GM19397 (cell line): ENCODE measurements at regions not wholly inside any gene's neighbourhood (a gene's known extent, or its start where the extent isn't known, plus 50 kb on each side); places are given as distances from the start of the nearest gene placed in this dataset.

Experiments used
- ATAC-seq: cut with Tn5 transposase; IDR thresholded peaks from one replicate; pipeline ENCODE4 v1.9.1; 2021; ENCODE audit warnings: mild to moderate bottlenecking, moderate library complexity; ENCODE audit not compliant: unreplicated experiment

DNA sequence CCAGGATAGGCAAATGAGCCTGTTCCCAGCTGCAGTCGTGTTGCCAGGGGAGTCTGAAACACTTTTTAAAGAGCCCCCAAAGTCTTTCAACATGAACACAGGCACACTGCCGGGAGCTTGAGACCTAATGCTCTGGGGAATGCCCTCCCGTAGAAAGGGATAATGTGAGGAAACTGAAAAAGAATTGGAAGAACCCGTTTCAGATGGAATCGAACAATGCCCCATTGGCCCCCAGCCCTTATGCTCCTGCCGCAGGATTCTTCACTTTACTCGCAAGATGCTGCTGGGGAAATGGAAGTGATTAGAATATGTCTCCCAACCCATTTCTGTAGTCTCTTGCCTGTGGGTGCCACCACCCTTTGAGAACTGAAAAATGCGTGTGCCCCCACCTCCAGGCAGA lies 136.3 kb upstream of the GATA6 start:
- no peak for ATAC-seq

DNA sequence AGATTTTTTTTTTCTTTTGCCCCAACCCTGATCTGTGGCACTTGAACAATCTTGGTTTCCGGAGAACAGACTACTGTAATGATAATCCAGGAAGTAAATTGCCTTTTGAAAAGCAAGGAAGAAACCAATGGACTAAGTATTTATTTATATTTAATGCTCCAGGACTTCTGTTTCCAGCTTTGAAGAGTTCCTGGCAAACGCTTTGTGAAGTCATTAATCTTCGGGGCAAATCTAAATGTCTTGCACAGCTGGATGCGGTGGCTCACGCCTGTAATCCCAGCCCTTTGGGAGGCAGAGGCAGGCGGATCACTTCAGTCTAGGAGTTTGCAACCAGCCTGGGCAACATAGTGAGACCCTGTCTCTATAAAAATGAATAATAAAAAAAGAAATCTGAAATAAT lies 135.1 kb upstream of the GATA6 start:
- ATAC-seq, result no peak

DNA sequence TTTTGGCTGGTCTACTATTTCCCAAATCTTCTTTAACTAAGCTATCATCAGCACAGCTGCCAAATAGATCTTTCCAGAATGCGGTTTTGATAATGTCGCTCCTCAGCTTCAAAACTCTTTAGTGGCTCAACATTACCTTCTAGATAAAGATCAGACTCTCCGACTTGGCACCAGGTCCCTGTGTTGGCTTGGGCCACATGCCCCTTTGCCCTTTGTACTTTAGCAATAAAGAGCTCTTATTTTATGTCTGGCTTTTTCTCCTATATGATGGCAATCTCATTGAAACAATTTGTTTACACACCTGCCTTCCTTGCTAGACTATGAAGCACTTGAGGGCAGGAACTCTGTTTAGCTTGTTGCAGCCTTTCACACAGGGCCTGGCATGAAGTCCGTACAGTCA lies 128.9 kb upstream of the GATA6 start:
- no peak for ATAC-seq

DNA sequence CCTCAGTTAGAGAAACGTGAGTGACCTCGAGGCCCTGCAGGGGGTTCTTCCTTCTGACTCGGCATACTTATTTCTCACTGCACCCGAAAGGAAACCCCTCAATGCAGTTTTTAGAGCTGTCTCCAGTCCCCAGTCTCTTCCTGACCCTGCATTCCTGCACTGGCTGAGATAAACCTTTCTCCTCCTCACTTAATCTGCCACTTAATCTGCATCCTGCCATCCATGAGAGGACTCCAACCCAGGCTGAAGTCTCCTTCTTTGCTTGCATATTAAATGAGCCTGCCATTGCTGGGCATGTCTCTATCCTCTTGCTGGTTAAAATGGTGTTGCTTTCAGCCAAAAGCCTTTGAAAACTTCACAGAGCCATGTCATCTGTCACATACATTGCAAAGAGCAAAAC lies 125.6 kb upstream of the GATA6 start:
- ATAC-seq, result no peak

DNA sequence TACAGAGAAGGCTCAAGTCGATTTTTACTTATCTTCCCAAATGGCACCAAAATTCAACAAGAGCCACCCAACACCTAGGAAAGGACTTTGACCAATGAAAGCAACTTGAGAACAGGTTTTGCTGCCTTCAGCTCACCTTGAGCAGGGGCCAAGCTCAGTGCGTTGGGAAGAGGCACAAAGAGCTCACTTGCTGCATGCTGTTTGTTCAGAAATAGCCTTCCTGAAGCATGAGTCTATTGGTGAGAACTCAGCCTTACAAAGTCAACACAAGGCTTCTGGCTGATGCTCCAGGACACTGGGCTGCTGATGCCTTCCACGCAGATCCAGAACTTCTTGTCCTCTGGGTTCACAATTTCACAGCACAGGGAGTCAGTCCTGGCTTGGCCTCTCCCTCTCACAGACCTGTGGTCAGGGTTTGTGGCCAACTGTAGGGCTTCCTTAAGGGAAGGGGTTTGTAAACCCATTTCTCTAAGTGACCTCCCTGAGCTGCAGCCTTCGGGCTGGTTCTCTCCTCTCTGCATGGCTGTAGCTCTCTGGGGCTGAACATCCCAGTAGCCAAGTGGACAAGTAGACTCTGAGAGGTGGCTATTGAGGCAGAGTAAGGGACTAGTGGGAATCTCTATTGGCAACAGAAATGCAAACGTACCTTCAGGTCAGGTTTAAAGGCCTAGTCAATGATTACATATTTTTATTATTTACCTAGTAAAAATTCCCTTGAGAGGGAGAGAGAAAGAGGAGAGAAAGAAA lies 124.7 kb upstream of the GATA6 start:
- no peak for ATAC-seq

DNA sequence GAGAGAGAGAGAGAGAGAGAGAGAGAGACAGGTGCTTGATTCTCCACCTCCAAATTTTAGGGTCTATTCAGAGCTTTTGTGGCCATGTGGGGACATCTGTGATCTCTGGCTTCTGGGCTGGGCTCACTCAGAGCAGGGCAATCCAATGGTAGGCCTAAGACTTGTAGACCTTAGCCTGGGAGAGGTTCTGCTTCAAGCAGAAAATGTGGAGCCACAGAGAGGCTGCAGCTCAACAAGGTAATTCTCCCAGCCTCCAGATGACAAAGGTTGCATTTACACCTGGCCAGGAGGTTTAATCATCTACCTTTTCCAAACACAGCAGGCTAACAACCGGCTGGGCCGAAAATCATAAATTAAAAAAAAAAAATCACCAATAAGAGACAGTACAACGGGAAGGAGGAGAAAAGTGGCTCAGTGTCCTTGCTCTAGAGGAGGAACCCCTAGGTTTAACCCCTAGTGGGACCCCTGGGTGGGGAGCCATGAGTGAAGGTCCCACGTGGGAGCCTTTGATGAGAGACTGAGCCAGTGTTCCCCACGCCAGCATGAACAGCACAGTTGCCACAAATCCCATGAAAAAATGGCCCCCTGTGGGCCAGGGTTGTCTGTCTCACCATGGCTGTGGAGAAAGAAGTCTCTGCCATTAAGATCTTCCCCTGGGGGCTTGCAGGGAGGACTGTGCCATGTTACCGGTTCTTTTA lies 124.0 kb upstream of the GATA6 start:
- ATAC-seq, result no peak

DNA sequence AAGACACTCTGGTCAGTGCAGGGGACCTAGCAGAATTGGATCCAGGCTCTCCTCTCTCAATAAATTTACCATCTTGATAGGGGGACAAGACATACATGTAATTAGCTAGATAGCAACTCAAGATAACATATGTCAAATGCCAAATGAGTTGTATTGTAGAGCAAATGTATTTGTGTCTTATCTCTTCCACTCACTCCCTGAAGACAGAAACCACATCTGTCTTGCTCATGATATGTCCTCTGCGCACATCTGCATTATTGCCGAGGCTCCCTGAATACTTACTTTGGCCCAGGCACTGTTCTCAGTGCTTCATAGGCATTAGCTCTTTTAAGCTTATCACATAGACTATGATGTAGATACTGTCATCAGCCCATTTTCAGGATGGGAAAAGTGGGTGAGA lies 122.9 kb upstream of the GATA6 start:
- ATAC-seq, result no peak

DNA sequence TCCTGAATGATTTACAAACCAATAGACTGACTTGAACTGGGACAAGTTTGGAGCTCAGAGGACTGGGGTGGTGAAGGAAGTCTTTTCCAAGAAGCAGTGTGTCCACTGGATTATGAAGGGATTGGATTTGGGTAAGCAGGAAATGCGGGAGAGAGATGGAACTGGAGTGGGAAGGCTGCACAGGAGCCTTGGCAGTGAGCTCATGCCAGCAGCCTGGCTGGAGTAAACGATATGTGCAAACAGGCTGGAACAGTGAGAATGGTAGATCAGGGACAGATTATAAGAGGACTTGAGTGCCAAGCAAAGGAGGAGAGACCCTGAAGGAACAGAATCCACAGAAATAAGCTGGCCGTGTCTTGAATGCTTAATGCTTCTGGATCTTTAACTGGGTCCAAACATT lies 121.9 kb upstream of the GATA6 start:
- no peak for ATAC-seq

DNA sequence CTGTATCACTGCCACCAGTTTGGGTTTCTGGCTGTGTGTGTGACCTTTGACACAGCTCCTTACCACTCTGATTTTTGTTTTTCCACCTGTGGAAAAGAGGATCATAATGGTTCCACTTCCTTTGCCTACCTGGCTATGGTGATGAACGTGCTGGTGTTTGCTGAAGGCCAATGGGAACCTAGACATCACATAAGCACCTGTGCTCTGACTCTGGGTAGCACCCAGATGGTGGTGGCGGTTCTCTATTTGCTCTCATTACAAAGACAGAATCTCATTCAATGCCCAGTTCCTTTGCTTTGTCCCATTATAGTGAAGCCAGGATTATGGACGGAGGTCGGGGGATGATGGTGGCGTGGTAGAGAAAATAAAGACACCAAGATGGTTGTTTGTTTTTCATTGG lies 121.2 kb upstream of the GATA6 start:
- no peak for ATAC-seq

DNA sequence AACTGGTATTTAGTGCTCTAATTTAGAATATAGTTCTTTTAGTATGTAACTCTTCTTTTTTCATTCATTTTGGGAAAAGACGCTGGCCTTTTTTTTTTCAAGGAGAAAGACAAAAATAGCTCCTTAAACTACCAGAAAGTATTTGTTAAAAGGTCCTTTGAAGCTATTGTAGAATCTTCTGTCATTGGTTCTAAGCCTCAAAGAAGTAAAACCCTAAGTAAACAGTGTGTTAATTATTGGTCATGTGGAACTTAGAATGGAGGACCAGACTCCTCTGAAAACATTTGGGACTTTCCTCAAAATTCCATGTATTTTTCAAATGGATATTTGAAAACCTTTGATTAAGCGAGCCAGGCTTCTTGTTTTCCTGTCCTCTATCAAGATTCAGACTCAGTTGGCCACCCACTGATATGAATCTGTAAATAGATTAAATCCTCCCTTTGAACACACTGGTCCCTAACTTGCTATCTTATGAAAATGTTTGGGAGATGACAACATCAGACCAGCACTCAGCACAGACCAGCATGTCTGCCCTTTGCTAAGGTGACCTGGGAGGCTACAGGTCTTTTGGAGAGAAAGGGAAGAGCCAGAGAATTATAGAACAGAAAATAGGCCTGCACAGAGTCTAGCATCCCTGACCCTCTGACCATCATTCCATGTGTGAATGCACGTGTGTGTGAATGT lies 120.3 kb upstream of the GATA6 start:
- ATAC-seq, result no peak

DNA sequence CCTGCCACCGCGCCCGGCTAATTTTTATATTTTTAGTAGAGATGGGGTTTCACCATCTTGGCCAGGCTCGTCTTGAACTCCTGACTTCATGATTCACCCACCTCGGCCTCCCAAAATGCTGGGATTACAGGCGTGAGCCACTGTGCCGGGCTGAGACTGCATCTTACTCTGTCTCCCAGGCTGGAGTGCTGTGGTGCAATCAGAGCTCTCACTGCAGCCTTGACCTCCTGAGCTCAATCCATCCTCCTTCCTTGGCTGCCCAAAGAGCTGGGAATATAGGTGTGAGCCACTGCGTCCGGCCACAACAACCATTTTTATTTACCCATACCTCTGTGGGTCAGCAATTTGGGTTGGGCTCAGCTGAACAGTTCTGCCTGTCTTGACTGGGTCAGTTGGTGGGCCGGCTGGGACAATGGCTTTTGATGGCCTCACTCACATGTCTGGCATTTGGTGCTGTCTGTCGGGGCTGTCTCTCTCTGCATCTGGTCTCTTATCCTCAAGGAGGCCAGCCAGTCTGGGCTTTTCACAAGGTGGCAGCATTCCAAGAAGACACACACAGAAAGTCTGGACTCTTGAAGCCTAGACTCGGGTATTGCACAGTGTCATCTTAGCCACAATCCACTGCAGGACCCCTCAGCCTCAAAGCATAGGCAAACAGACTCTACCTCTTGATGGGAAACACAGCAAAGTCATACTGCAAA lies 116.8 kb upstream of the GATA6 start:
- ATAC-seq, result no peak

DNA sequence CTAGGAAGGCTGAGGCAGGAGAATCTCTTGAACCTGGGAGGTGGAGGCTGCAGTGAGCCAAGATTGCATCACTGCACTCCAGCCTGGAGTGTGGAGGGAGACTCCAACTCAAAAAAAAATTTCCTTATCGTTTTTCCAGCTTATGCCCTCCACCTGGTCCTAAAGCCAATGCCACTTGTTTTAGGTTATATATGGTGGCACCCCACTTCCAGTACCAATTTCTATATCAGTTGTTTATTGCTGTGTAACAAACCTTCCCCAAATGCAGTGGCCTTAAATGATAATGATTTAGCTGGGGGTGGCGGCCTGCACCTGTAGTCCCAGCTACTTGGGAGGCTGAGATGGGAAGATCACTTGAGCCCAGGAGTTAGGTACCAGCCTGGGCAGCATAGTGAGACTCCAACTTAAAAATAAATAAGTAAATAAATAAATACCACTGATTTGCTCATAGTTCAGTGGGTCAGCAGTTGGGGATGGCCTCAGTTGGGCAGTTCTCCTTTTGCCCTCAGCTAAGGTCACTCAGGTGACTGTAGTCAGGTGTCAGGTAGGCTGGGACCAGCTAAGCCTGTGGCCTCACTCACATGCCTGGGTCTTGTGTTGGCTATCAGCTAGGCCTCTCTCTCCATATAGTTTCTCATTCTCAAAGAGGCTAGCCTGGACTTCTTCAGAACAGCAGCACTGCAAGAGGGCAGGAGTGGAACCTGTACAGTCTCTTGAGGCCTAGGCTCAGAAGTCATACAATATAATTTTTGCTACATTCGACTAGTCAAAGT lies 113.7 kb upstream of the GATA6 start:
- no peak for ATAC-seq

DNA sequence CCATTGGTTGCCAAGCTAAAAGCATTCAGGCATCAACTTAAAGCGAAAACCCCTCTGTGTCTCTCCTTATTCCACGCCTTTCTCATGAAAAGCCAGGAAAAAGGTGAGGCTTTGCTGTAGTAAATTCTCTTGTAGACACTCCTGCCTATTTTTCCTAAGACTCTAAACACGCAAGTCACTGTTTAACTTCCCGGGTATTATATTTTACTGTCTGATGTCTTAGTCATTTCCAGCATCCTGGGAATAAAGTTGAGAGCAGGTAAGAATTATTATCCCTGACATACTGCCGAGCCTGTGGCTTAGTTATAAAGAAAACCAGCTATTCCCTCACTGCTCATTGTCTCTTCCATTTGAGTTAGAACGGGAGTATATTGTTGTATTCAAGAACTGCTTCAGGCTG lies 112.4 kb upstream of the GATA6 start:
- ATAC-seq, result no peak

DNA sequence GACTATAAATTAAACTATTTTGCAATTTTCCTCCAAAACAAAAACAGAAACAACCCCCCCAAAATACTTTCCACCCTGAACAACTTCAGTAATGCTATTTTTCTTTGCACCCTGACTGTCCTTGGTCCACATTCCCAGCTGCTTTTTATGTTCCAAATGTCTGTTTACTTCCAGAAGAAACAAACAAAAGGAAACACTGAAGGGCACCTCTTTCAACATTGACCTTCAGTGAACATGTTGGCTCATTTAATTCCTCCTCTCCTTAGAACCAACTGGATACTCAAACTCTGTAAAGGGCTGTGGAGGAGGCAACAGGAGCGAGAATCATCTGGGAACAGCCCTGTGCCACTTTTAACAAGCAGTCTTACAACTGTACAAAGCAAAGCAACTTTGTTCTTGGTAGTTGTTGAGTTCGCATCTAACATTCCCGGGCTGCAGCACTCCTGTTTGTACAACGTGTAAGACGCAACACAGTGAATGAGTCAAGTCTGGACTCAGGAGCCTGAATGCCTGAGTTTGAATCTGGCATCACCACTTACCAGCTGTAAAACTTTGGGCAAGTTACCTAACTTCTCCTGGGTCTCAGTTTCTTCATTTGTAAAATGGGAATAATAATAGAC lies 111.4 kb upstream of the GATA6 start:
- ATAC-seq, result no peak

DNA sequence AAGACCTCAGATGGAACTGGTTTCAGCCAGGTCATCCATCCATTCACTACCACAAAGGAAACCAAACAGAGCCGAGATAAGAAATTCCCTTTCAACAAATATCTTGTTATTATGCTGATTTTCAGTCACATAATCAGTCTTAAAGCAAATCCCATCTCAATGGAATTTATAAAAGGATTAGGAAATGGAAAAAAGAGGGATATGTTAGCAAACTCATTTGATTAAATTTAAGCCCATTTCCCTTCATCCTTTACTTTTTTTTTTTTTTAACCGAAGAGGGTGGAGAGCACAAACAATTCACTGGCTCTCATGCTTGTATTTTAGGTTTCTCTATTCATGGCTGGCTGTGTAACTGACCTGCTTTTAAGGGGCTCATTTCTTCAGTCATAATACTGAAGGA lies 109.0 kb upstream of the GATA6 start:
- no peak for ATAC-seq

DNA sequence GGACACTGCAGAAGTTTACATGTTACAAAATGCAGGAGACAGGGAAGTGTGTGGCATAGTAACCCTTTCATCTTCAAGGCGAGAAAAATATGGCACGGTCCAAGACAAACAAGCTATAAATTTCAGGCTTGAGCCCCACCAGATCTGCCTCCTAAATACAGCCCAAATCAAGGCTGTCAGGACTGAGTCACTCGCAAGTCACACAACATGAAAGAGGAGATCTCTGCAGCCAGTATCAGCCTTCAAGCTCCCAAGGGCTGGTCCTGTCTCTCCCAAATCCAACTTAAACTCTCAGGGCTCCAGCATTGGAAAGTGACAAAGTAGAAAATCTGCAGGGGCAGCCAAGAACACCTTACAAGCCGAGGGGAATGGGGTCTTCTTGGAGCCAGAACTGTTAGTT lies 106.3 kb upstream of the GATA6 start:
- ATAC-seq, result no peak

DNA sequence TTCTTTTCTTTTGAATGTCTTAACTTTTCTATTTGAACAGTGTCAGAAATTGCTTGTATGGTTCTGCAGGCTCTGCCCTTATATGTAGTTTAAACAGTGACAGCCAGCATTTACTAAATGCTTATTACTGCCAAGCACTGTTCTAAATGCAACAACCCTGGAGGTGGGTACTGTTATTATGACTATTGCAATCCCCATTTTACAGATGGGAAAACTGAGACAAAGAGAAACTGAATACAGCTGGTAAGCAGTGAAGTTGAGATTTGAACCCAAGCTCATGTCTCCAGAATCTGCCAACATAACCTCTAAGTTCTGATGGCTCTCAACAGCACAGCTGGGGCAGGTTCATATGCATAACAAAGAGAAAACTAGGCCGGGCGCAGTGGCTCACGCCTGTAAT lies 105.7 kb upstream of the GATA6 start:
- ATAC-seq, result no peak

DNA sequence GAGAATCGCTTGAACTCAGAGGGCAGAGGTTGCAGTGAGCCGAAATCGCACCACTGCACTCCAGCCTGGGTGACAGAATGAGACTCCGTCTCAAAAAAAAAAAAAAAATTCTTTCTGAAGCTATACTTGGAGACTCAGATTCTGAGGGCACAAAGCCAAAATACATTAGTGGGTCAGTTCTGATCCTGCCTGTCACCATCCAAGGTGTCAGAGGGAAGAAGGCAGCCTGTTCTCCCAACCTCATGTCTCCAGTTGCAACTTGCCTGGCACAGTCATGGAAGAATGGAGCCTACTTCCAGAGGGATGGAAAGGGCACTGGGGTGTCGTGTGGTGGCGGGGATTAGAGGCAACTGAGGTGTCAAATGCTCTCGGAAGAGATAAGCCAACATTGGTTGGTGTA lies 104.8 kb upstream of the GATA6 start:
- ATAC-seq, result no peak

DNA sequence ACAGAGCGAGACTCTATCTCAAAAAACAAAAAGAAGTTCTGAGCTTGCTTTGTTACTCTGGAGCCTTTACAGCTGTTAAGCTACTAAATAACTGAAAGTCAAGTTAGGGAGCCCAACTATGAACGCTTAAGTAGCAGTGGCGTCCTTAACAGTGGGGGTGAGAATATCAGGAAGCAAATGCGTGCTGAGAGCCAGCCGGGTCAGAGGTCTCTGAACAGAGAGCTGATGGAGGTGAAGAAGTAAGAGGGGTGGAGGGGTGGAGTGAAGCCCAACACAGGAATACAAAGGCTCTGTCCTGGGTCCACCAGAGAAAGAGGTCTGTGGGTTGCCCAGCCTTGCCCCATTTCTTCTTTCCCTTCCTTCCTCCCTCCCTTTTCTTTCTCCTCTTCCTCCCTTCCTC lies 104.1 kb upstream of the GATA6 start:
- no peak for ATAC-seq

DNA sequence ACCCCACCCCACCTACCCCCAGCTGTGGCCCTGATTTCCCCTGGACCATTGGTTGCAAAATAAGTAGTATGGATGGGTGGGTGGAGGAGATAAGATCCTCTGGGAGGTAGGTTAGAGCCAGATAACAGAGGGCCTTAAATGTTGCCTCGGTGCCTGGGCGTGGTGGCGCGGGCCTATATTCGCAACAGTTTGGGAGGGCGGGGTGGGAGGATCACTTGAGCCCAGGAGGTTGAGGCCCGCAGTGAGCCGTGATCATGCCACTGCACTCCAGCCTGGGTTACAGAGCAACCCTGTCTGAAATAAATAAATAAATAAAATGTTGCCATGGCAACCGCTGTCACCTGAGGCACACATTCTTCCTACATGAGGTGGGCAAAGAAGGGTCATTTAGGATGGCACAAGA lies 103.3 kb upstream of the GATA6 start:
- ATAC-seq, result no peak
